ENCODE measurements at regions not wholly inside any gene's neighbourhood (a gene's known extent, or its start where the extent isn't known, plus 50 kb on each side); places are given as distances from the start of the nearest gene placed in this dataset.

GRCh38 chr18:10141559-10141958, 227.7 kb downstream of the VAPA start:
- no peak overlapping the region for H3K4me3 ChIP-seq (ENCODE audit: low read depth, low read length)
- DNase-seq (ENCODE audit: low read depth): no peak
- TF ChIP-seq, protein P1, sequence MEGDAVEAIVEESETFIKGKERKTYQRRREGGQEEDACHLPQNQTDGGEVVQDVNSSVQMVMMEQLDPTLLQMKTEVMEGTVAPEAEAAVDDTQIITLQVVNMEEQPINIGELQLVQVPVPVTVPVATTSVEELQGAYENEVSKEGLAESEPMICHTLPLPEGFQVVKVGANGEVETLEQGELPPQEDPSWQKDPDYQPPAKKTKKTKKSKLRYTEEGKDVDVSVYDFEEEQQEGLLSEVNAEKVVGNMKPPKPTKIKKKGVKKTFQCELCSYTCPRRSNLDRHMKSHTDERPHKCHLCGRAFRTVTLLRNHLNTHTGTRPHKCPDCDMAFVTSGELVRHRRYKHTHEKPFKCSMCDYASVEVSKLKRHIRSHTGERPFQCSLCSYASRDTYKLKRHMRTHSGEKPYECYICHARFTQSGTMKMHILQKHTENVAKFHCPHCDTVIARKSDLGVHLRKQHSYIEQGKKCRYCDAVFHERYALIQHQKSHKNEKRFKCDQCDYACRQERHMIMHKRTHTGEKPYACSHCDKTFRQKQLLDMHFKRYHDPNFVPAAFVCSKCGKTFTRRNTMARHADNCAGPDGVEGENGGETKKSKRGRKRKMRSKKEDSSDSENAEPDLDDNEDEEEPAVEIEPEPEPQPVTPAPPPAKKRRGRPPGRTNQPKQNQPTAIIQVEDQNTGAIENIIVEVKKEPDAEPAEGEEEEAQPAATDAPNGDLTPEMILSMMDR (IDR thresholded peaks at IDR 0.05; ENCODE audit: insufficient read depth, low read depth, low read length, missing control alignments): no peak

- DNase-seq (ENCODE audit: low read depth): no peak
- TF ChIP-seq, protein P1 (IDR thresholded peaks at IDR 0.05; ENCODE audit: insufficient read depth, low read depth, low read length, missing control alignments): no peak
Observed at GRCh38 chr18:10142056-10142455, 228.2 kb downstream of the VAPA start.

GRCh38 chr18:10142496-10143160, 228.8 kb downstream of the VAPA start:
- no peak for DNase-seq (ENCODE audit: low read depth)
- H3K4me3 ChIP-seq (ENCODE audit: low read depth, low read length): no peak overlapping the region
- TF ChIP-seq, protein P1 (IDR thresholded peaks at IDR 0.05; ENCODE audit: insufficient read depth, low read depth, low read length, missing control alignments): no peak

More at GRCh38 chr18:10142056-10142455, 228.2 kb downstream of the VAPA start:
- no peak overlapping the region for H3K4me3 ChIP-seq (ENCODE audit: low read depth, low read length)

- no peak overlapping the region for H3K4me3 ChIP-seq (ENCODE audit: low read depth, low read length)
- TF ChIP-seq, protein P1 (IDR thresholded peaks at IDR 0.05; ENCODE audit: insufficient read depth, low read depth, low read length, missing control alignments): no peak
- no peak for DNase-seq (ENCODE audit: low read depth)
Observed at GRCh38 chr18:10143596-10143995, 229.8 kb downstream of the VAPA start.

DNA sequence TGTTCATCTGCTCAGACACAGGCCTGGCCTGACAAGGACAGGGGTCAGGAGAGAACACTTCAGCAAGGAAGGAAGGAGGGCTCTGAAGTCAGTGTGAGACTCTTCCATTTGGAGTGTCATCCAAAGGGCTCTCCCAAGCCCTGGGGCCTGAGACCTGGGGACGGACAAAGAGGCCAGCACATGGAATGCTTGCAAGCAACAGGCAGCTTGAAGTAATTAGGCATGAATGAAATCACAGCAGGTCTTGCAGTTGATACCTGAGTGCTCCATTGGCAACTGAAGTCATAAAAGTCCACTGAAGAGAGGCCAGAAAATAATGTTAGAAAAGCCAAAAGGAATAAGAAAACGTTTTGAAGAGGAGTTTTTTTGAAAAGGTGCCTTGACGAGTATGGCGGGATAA, 231.7 kb downstream of the VAPA start:
- no peak for DNase-seq (ENCODE audit: low read depth)
- TF ChIP-seq, protein P1 (IDR thresholded peaks at IDR 0.05; ENCODE audit: insufficient read depth, low read depth, low read length, missing control alignments): no peak
- H3K4me3 ChIP-seq (ENCODE audit: low read depth, low read length): no peak overlapping the region

GRCh38 chr18:10147226-10147625, 233.4 kb downstream of the VAPA start:
- DNase-seq (ENCODE audit: low read depth): no peak
- TF ChIP-seq, protein P1 (IDR thresholded peaks at IDR 0.05; ENCODE audit: insufficient read depth, low read depth, low read length, missing control alignments): no peak
- H3K4me3 ChIP-seq (ENCODE audit: low read depth, low read length): no peak overlapping the region

GRCh38 chr18:10147752-10148151, 233.9 kb downstream of the VAPA start:
- TF ChIP-seq, protein P1 (IDR thresholded peaks at IDR 0.05; ENCODE audit: insufficient read depth, low read depth, low read length, missing control alignments): no peak
- no peak for DNase-seq (ENCODE audit: low read depth)
- H3K4me3 ChIP-seq (ENCODE audit: low read depth, low read length): no peak overlapping the region
